ENCODE measurements at regions not wholly inside any gene's neighbourhood (a gene's known extent, or its start where the extent isn't known, plus 50 kb on each side); places are given as distances from the start of the nearest gene placed in this dataset.

DNA sequence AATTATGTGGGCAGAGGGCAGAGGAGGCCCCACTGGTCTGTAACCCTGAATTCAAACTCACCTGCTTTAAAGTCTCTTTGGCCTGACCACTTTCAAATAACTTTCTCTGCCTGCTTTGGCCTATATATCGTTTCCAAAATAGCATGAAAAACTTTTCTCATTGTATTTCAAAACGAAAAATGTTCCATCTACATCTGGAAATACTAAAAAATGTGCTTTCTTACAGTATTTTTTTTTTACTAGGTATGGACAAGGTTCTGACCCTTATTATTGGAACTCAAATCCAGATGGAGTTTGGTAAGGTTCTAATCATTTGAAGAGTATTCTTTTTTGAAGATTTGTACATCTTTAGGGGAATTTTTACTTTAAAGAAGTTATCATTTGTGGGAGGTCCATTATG is 241.9 kb downstream of the PAX1 start:
- WGBS, 2 donors (ENCODE audit: low coverage in 1 of 2): 47 to 53% methylated on average over 2 of the region's 2 CpGs
- no peaks in the 10 kb centered on the region for H3K9me3 ChIP-seq
- TF ChIP-seq POLR2AphosphoS5 (IDR thresholded peaks at IDR 0.05): no peak
- TF ChIP-seq CTCF (IDR thresholded peaks at IDR 0.05): no peak
- TF ChIP-seq POLR2A (IDR thresholded peaks at IDR 0.05): no peak
- TF ChIP-seq EP300 (IDR thresholded peaks at IDR 0.05): no peak
- no peaks in the 10 kb centered on the region for H3K4me1 ChIP-seq
- no peaks in the 10 kb centered on the region for H3K27me3 ChIP-seq
- H3K4me3 ChIP-seq: no peak overlapping the region
- no peak for ATAC-seq
- no peak overlapping the region for H3K27ac ChIP-seq
- no peaks in the 10 kb centered on the region for H3K36me3 ChIP-seq

- Histone ChIP-seq H3K27me3 (no peaks in the 10 kb centered on the region), H3K27ac (no peak overlapping the region), H3K4me3 (no peak overlapping the region), H3K4me1 (no peaks in the 10 kb centered on the region), H3K36me3 (no peaks in the 10 kb centered on the region), H3K9me3 (no peaks in the 10 kb centered on the region)
- no peak for ATAC-seq
- 70 to 71% methylated on average over 1 to 5 of the region's 5 CpGs for WGBS, 2 donors (ENCODE audit: low coverage in 1 of 2)
- TF ChIP-seq EP300 (IDR thresholded peaks at IDR 0.05) (no peak), POLR2AphosphoS5 (IDR thresholded peaks at IDR 0.05) (no peak), POLR2A (IDR thresholded peaks at IDR 0.05) (no peak), CTCF (IDR thresholded peaks at IDR 0.05) (no peak)
Measured at GRCh38 chr20:21944227-21944626, 238.8 kb downstream of the PAX1 start.

GRCh38 chr20:21941941-21942805 is 236.7 kb downstream of the PAX1 start:
- TF ChIP-seq POLR2A (IDR thresholded peaks at IDR 0.05): no peak
- no peak for TF ChIP-seq POLR2AphosphoS5 (IDR thresholded peaks at IDR 0.05)
- TF ChIP-seq EP300 (IDR thresholded peaks at IDR 0.05): no peak
- no peak for TF ChIP-seq CTCF (IDR thresholded peaks at IDR 0.05)
- H3K4me3 ChIP-seq: no peak overlapping the region
- H3K27me3 ChIP-seq: no peaks in the 10 kb centered on the region
- H3K27ac ChIP-seq: no peak overlapping the region
- no peaks in the 10 kb centered on the region for H3K9me3 ChIP-seq
- H3K4me1 ChIP-seq: no peaks in the 10 kb centered on the region
- 66 to 74% methylated on average over 6 to 8 of the region's 8 CpGs for WGBS, 2 donors (ENCODE audit: low coverage in 1 of 2)
- ATAC-seq: no peak
- no peaks in the 10 kb centered on the region for H3K36me3 ChIP-seq

- ATAC-seq: no peak
- 13 to 46% methylated on average over 2 to 3 of the region's 3 CpGs for WGBS, 2 donors (ENCODE audit: low coverage in 1 of 2)
- no peaks in the 10 kb centered on the region for H3K36me3 ChIP-seq
- no peaks in the 10 kb centered on the region for H3K4me1 ChIP-seq
- TF ChIP-seq POLR2AphosphoS5 (IDR thresholded peaks at IDR 0.05): no peak
- TF ChIP-seq POLR2A (IDR thresholded peaks at IDR 0.05): no peak
- no peak for TF ChIP-seq CTCF (IDR thresholded peaks at IDR 0.05)
- no peak for TF ChIP-seq EP300 (IDR thresholded peaks at IDR 0.05)
- H3K4me3 ChIP-seq: no peak overlapping the region
- H3K27ac ChIP-seq: no peak overlapping the region
- no peaks in the 10 kb centered on the region for H3K9me3 ChIP-seq
- no peaks in the 10 kb centered on the region for H3K27me3 ChIP-seq
Measured at GRCh38 chr20:21936720-21937380, 231.4 kb downstream of the PAX1 start.

DNA sequence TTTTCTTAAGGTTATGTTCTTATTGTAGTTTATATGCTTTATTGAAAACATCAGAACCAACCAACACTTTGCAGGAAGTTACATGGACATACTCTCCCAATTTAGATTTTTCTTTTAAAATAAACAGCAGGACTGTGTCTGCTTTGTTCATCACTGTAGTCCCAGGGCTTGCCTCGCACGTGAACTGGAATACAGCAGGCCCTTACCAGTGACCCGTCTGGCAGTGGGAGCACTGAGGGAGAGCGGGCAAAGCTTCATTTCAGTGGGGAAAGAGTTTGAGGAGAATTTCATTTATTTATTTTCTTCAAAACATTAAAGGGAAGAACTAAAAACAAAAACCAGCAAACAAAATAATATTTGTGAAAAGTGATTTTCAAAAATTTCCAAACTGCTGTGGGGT is 230.8 kb downstream of the PAX1 start:
- no peaks in the 10 kb centered on the region for H3K36me3 ChIP-seq
- no peak overlapping the region for H3K27ac ChIP-seq
- no peak for ATAC-seq
- 28 to 44% methylated on average over 4 of the region's 4 CpGs for WGBS, 2 donors (ENCODE audit: low coverage in 1 of 2)
- H3K4me1 ChIP-seq: no peaks in the 10 kb centered on the region
- H3K4me3 ChIP-seq: no peak overlapping the region
- H3K9me3 ChIP-seq: no peaks in the 10 kb centered on the region
- TF ChIP-seq EP300 (IDR thresholded peaks at IDR 0.05) (no peak), POLR2A (IDR thresholded peaks at IDR 0.05) (no peak), POLR2AphosphoS5 (IDR thresholded peaks at IDR 0.05) (no peak), CTCF (IDR thresholded peaks at IDR 0.05) (no peak)
- no peaks in the 10 kb centered on the region for H3K27me3 ChIP-seq
